H4 (cell line): ENCODE measurements at regions not wholly inside any gene's neighbourhood (a gene's known extent, or its start where the extent isn't known, plus 50 kb on each side); places are given as distances from the start of the nearest gene placed in this dataset.

ENCODE experiments used
- DNase-seq: peaks from one replicate; pipeline ENCODE4 v3.0.0-alpha.2; 2015; ENCODE audit warnings: low spot score

GRCh38 chr2:176388861-176389260, 119.6 kb downstream of the MTX2 start:
- DNase-seq, result peak; percentile 1

DNA sequence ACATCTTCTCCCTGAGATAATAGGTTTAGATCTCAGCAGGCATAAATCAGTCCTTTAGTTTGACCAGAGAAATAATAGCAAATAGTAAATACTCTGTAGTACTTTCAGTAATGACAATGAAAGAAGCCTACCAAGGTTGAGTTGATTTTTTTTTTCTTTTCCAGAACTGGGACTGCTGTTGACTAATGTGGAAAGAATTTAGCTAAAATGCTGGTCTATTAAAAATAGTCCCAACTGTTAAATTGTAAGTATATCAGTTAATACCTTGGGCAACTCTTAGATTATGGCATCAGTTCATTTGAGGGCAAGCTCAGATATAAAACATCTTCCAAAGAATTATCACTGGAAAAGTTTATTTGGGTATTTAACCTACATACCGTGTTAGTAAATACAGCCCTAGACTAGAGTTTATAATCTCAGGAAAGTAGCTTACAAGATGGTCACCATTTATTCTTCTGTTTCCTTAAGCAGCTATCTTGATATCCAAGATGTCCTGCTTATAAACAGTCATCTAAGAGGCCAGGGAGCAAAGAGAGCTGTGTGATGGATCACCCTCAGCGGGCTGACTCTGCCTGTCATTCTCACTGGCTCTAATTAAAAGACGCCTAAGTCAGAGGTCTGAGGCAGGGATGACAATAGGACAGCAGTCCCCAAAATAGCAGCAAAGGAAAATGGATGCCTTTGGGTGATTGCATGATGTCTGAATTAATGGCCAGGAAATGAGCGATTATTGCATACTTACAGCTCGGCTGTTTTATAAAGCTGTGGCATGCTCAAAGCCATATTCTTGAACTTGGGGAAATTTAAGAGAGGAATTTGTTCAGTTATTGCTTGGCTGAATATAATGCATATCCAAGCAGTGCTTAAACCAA, 121.3 kb downstream of the MTX2 start:
- peak; percentile 0 for DNase-seq

- DNase-seq, result peak; percentile 0
Observed at GRCh38 chr2:176391148-176391419, 121.8 kb downstream of the MTX2 start.

DNA sequence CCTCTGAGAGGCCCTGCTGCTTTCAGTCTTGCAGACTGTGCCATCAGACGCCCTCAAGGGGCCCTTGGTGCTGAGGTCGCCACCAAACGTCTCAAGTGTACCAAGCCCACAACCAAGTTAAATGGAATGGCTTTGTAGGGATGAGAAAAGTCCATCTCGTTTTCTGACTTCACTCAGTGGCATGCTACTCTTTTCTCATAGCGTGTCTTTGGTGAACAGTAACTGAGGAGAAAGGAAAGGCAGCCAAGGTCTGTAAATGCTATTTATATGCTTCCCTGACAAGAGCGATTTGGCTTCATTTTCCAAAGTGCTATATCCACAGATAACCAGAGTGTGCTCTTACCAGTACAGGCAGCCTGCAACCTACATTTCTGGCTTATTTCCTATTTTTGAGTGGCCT, 123.0 kb downstream of the MTX2 start:
- peak; percentile 1 for DNase-seq

DNA sequence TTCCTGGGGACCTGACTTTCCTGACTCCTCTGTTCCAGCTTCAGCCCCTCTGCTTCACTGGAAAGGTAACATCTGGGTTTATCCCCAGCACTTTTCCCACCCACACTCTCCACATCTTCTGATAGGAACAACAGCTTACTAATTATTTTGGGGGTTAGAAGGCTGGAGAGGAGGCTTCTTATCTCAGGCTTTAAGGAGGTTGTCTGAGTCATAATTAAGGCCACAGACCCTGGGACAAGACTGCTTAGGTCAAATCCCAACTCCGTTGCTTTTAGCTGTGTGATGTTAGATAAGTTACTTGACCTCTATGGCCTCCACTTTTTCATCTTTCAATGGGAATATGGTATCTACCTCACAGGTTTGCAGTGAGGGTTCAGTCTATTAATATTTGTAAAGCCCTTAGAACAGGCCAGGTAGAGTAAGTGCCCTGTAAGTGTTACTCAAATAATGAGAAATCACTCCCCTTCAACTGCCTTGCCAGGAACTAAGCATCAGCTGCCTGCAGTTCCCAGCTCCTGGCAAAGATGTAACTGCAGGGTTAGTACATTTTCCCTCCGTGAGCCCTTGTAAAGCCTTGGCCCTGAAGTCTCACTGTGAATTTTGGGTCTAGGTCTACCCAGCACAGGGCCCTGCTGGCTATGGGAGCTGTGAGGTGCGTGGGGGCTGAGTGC, 123.6 kb downstream of the MTX2 start:
- peak; percentile 1 for DNase-seq

- peak; percentile 21 for DNase-seq
Observed at GRCh38 chr2:176395273-176395854, 126.1 kb downstream of the MTX2 start.

DNA sequence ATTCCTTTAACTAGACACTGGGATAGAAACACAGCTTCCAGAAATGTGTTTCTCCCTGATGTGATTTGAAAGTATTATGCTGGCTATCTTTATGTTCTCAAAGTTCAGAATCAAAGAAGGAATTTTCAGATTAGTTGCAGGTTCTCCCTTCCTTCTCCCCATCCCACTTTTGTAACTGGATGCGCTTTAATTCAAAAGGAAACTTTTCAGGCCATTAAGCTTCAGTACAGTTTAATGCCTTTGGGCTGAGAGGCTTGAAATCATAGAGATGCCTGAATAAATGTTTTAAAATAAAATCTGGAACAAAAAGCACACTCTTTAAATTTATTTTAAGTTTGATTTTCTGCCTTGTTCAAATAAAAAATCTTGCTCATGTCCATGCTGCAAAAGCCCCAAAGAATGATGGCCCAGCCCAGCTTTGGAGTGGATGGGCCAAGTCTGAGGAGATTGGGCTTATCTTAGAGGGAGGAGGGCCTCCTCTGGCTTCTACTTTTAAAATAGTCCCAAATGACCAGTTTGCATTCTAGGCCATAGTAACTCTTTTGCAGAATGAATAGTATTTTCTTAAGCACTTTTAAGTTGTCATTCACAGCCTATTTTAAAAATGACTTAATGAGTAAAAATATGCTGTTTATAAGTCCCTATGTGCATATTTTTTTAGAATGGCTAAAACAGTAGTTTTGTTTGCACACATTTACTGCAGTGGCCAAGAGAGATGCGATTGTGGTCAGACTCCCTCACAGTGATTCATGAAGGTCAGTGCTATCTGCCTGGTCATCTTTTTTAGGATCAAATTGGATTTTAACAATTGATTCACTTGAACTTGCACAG, 129.2 kb downstream of the MTX2 start:
- peak; percentile 1 for DNase-seq

- no peak for DNase-seq
Observed at GRCh38 chr2:176399074-176399598, 129.9 kb downstream of the MTX2 start.

- DNase-seq, result no peak
Observed at GRCh38 chr2:176405477-176405876, 136.2 kb downstream of the MTX2 start.

DNA sequence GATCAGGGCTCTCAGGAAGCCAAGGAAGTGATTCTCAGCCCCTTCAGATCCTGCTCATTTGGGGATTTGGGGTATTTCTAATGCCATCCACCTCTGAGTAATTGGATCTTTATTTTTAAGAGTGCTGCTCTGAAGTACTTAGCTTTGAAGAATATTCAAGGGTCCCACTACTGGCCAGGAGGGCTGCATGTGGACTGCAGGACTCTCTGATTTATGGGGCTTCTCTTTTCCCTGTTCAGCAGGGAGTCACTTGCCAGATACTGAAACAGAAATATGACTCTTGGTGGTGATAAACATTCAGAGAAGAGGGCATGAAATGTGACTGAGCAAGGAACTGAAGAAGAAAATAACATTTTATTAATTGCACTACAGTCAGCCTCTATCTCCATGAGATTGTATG, 138.5 kb downstream of the MTX2 start:
- peak; percentile 0 for DNase-seq

GRCh38 chr2:176409671-176410070, 140.4 kb downstream of the MTX2 start:
- DNase-seq, result peak; percentile 0

DNA sequence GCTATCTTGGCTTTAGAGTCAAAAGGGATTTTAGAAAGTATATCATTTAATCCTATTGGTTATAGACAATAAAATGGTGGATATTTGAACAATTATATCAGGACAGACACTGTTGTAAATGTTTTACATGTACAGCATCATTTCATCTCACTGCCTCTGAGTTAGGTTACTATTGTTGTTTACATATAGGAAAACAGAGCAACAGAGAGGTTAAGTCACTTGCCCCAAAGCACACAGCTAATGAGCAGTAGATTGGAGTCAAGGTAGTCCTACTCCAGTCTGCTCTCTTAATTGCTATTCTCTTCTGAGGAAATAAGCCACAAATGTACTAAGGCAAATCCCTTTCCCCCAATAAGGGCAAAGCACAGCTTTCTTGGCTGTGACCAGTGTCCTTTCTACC, 142.9 kb downstream of the MTX2 start:
- DNase-seq, result peak; percentile 1

GRCh38 chr2:176413786-176414185, 144.5 kb downstream of the MTX2 start:
- no peak for DNase-seq

DNA sequence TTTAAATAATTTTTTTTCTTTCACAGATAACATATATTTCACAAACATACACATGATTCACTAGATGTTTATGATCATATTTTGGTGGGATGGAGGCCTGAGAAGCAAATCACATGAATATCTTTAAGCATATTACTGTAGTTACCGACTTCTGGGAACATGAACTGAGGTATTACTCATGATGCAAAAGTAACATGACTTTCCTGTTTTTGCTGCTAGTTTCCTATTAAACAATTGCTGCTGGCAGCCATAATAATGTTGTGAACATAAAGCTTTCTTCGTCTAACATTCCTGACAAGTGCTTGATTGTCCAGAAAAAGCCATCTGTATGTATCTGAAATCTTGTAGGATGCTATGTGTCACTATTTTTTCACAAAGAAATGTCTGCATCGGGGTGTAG, 145.4 kb downstream of the MTX2 start:
- peak; percentile 1 for DNase-seq

DNA sequence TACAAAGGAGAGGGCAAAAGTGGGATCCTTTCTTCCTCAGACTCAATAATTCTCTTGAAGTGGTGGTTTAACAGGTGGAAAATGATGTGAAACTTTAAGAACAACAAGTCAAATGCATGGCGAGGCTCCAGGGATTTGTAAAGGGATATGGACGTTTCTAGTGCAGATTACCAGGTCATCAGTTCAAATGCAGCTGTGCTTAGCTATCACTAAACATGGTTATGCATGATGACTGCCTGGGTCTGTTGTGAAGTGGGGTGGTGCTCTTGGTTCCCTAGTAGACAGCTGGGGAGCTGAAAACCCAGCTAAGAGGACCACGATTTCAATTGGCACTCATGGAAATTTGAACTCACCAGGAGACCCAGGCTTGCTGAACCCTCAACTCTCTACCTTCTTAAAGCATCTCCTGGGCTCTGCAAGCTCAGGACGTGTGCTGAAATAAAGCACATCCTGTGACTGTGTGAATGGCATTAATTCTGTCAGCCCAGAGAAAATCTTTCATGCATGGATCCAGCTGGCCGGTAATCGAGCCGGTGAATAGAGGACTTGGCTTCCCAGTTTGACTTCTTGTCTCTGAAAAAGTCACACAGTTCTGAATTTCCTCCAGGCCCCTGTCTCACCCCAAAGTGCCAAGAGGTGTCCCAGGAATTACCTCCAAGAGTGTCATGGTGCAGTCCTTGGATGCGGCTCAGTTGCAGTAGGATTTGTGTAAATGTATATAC, 146.1 kb downstream of the MTX2 start:
- DNase-seq, result peak; percentile 0

GRCh38 chr2:176415937-176416499, 146.8 kb downstream of the MTX2 start:
- DNase-seq, result no peak

- peak; percentile 1 for DNase-seq
Observed at GRCh38 chr2:176418768-176419167, 149.5 kb downstream of the MTX2 start.

- peak; percentile 5 for DNase-seq
Observed at GRCh38 chr2:176419591-176420071, 150.4 kb downstream of the MTX2 start.

DNA sequence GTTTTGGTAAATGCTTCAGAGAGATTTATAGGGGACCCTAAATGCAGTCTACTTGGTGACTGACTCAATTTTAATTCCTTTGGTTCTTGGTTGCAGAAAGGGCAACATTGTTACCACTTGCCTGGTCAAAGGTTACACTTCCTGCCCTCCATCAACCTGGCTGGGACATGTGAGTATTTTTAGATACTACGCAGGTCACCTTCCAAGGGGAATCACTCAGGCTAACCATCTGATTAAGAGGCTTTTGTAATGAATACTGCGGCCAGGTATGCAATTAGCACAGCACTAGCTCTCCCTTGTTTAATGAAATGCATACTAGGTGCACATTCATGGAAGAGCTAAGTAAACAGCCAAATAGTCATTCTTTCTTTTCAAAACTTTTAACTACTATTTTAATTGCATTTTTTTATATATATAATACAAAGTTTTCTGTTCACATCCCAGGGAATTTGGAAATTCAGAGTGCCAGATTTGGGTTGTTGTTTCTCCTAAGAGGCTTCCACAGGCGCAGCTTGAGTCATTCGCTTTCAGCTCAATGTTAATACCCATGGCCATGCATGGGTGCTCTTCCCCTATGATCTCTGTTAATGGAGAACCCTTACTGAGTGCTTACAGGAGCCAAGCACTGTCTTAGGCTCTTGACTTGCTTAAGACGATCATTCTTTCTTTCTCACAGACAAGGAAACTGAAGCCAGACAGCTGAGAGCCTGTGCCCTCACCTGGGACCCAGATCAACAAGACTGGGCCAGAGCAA, 152.2 kb downstream of the MTX2 start:
- DNase-seq, result peak; percentile 1

DNA sequence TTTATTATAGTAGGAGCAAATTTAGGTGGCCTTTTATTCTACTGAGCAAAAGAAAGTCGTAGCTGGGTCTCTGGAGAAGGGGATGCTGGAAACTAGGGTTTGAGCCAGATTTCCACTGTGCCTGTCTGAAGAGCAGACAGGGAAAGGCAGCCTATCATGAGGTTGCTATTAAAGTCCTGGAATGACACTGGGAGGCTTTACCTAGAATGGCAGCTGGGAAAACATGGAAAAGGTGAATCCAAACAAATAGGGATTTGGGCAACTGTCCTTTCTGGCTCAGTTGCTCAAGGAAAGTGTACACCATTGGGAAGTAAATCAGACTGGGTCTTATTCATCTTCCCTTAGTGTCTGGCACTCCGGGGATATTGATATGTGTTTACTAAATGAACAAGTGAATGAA, 154.6 kb downstream of the MTX2 start:
- peak; percentile 0 for DNase-seq
